Adrenal gland (tissue), 5 donors: ENCODE measurements at regions not wholly inside any gene's neighbourhood (a gene's known extent, or its start where the extent isn't known, plus 50 kb on each side); places are given as distances from the start of the nearest gene placed in this dataset.

Source experiments
- CTCF ChIP-seq, 6 experiments: fragments of 450-650 bp in 4 of 6; fragments of 200-600 bp in 2 of 6; sonication (generic) in 1 of 6; IDR thresholded peaks; 1 replicate in 5 of 6; 2 replicates in 1 of 6; pipeline versions ENCODE4 v1.5.1 to v1.8.0; 2016 to 2021; ENCODE audit warnings: antibody characterized with exemption in 6 of 6, mild to moderate bottlenecking in 2 of 6, moderate library complexity in 1 of 6
- POLR2A ChIP-seq, 2 donors: fragments of 450-650 bp; IDR thresholded peaks; one replicate each; pipeline ENCODE4 v1.6.1; 2017; ENCODE audit warnings: antibody characterized with exemption in 2 of 2, mild to moderate bottlenecking in 2 of 2, moderate library complexity in 1 of 2
- donor health status: DM: no; HTN: no; CAD: no.

- no peak for TF ChIP-seq POLR2A (IDR thresholded peaks at IDR 0.05)
- no peak for TF ChIP-seq CTCF (IDR thresholded peaks at IDR 0.05)
These were observed 365.6 kb downstream of the SV2B start for GRCh38 chr15:91465696-91466095.
